GM12873 (cell line): ENCODE measurements at regions not wholly inside any gene's neighbourhood (a gene's known extent, or its start where the extent isn't known, plus 50 kb on each side); places are given as distances from the start of the nearest gene placed in this dataset.

ENCODE experiments used
- CTCF ChIP-seq: IDR thresholded peaks from 2 replicates; pipeline ENCODE4 v1.5.1; 2012; ENCODE audit warnings: low read depth, mild to moderate bottlenecking, moderate library complexity, low read length, control low read depth; ENCODE audit not compliant: insufficient read depth; ENCODE audit errors: missing control alignments

DNA sequence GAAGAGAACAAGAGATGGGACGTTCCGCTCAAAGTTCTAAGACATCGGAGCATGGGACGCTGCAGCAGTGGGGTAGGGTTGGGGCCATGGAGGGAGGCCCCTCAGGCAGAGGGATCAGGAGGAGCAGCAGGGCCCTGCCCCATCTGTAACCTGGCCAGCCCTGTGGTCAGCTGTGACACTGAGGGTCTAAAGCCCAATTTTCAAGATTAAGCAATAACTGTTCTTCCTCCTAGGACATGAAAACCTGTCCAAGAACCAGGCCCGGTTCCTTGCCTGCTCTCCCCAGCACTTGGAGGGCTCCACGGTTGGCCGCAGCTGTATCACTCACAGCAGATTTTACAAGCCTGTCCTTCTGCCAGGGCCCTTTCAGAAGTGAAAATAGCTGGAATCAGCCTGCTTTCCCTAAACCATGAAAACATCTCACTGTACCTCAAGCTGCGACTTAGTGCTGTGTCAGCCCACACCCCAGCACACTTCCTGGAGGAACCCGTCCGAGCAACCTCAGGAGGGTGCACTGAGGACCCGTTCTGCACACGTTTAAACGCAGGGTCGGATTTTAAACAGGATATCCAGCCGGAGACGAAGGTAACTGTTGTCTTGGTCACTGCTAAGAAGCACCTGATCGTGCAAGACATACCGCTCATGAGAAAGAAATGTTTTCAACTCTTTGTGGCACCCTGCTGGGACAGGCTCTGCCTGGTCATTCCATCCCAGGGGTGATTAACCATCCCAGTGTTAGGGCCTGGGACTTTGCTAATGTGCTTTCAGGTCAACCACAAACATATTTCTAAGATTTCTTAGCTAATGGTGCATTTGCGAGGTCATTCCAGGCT, 201.9 kb upstream of the DIO3 start:
- no peak for TF ChIP-seq CTCF

- TF ChIP-seq CTCF, result no peak
Measured at GRCh38 chr14:101360054-101360911, 201.0 kb upstream of the DIO3 start.

DNA sequence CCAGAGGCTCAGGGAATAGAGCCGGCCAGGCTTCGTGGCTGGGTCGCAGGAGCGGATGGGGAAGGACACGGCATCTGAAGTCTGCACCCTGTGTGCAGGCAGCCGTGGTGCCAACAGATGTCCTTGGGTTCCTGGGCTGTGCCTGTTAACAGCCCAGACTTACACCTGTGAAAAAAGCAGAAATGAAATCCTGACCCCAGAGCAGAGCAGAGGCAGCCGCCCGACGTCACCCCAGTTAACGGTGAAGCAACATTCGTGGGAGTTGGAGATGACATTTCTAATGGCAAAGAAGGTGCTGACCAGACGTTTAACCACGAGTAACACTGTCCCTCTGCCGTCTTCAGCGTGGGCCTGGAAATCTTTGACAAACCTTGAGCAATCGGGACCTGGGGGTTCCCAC, 200.3 kb upstream of the DIO3 start:
- no peak for TF ChIP-seq CTCF

DNA sequence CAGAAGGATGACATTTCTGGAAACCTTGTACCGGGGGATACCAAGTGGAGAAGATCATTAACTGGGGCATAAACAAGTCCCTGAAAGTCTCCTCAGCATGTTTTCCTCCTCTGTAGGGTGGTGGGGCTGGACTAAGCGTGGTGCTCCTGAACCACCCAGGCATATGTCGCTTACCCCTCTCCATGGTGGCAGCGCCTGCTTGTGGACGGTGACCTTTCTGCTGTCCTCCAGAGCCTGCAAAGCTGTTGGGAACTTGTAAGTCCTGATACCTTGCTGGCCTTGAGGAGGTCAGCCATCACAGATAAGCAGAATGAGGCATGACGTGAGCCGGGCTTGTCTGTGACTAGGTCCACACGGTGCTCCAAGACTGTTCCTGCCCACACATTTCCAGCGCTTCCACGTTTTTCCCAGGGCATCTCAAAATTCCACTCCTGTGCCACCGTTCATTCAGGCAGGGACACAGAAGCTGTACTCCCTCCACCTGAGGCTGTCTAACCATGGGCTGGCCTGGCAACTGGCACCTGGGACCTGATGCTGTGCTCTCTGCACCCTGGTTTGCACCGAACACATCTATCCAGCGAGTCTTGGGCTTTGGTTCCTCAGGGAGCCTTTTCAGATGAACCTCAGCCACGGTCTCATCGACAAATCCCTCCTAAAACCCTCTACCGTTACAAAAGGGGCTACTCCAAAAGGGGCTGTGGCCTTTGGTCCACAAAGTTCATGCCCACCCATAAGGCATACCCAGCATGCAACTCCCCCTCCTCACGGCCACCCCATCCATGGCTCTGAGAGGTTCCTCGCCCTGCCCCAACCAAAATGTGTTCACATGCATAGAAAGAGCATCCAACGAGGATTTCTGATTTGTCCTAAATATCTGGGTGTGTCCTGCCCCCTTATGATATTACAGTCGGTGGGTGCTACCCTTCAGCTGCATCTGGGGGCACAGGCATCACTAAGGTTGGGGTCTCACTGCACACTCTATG, 199.6 kb upstream of the DIO3 start:
- TF ChIP-seq CTCF, result no peak

GRCh38 chr14:101362529-101363260, 198.6 kb upstream of the DIO3 start:
- no peak for TF ChIP-seq CTCF

DNA sequence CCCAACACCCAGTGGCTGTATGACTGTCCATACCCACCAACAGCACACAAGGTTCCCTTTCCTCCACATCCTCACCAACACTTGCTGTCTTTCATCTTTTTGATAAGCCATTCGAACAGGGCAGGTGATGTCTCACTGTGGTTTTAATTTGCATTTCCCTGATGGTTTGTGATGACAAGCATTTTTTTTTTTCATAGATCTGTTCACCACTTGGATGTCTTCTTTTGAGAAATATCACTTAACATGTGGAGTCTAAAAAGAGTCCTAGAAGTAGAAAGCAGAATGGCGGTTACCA, 198.1 kb upstream of the DIO3 start:
- TF ChIP-seq CTCF, result no peak
